Keratinocyte (primary cell): ENCODE measurements at regions not wholly inside any gene's neighbourhood (a gene's known extent, or its start where the extent isn't known, plus 50 kb on each side); places are given as distances from the start of the nearest gene placed in this dataset.
A peak's percentile ranks its signal among the peaks of the same experiment; 100 is the strongest.

ENCODE experiments used
- EZH2 ChIP-seq: IDR thresholded peaks from one replicate; pipeline ENCODE4 v1.6.1; 2012; ENCODE audit warnings: inconsistent platforms, mild to moderate bottlenecking, low read length, moderate library complexity
- TF ChIP-seq, protein P1 (sequence below), 3 experiments: IDR thresholded peaks in 1 of 3; conservative IDR thresholded peaks in 1 of 3; optimal IDR thresholded peaks in 1 of 3; 2 replicates in 2 of 3; 3 replicates in 1 of 3; pipeline versions ENCODE3 to v1.5.1; 2011; ENCODE audit warnings: low read length in 3 of 3, mild to moderate bottlenecking in 3 of 3, moderate library complexity in 2 of 3, control low read depth in 1 of 3, inconsistent platforms in 1 of 3; ENCODE audit not compliant: insufficient read depth in 2 of 3; ENCODE audit errors: extremely low read depth in 1 of 3

- TF ChIP-seq, protein P1, sequence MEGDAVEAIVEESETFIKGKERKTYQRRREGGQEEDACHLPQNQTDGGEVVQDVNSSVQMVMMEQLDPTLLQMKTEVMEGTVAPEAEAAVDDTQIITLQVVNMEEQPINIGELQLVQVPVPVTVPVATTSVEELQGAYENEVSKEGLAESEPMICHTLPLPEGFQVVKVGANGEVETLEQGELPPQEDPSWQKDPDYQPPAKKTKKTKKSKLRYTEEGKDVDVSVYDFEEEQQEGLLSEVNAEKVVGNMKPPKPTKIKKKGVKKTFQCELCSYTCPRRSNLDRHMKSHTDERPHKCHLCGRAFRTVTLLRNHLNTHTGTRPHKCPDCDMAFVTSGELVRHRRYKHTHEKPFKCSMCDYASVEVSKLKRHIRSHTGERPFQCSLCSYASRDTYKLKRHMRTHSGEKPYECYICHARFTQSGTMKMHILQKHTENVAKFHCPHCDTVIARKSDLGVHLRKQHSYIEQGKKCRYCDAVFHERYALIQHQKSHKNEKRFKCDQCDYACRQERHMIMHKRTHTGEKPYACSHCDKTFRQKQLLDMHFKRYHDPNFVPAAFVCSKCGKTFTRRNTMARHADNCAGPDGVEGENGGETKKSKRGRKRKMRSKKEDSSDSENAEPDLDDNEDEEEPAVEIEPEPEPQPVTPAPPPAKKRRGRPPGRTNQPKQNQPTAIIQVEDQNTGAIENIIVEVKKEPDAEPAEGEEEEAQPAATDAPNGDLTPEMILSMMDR (optimal IDR thresholded peaks at IDR 0.05 in 1 of 3, IDR thresholded peaks at IDR 0.05 in 1 of 3, conservative IDR thresholded peaks at IDR 0.05 in 1 of 3; ENCODE audit: extremely low read depth in 1 of 3, insufficient read depth in 2 of 3, low read length in 3 of 3) = peak in 2 of 3 experiments; percentile 15 to 30
- TF ChIP-seq EZH2 = no peak
These were observed 99.3 kb upstream of the ARMCX2 start for GRCh38 chrX:101759000-101759399.
